ENCODE measurements at regions not wholly inside any gene's neighbourhood (a gene's known extent, or its start where the extent isn't known, plus 50 kb on each side); places are given as distances from the start of the nearest gene placed in this dataset.

DNA sequence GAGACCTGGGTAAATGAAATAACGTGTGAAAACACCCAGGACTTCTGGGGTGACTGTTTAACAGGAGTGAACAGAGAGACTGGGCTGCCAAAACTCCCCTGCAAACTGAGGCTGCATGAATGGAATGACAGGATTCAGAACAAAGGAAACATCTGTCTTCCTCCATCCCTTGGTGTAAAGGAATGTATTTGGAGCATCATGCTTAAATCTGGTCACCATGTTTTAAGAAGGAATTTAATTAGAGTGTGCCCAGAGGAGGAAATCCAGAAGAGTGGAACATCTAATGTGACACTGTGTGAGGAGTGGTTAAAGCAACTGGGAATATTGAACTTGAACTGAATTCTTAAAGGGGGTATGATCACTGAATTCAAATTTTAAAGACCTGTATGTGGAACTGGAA is 437.2 kb downstream of the LIG4 start:
- TF ChIP-seq, protein P1, sequence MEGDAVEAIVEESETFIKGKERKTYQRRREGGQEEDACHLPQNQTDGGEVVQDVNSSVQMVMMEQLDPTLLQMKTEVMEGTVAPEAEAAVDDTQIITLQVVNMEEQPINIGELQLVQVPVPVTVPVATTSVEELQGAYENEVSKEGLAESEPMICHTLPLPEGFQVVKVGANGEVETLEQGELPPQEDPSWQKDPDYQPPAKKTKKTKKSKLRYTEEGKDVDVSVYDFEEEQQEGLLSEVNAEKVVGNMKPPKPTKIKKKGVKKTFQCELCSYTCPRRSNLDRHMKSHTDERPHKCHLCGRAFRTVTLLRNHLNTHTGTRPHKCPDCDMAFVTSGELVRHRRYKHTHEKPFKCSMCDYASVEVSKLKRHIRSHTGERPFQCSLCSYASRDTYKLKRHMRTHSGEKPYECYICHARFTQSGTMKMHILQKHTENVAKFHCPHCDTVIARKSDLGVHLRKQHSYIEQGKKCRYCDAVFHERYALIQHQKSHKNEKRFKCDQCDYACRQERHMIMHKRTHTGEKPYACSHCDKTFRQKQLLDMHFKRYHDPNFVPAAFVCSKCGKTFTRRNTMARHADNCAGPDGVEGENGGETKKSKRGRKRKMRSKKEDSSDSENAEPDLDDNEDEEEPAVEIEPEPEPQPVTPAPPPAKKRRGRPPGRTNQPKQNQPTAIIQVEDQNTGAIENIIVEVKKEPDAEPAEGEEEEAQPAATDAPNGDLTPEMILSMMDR (IDR thresholded peaks at IDR 0.05; ENCODE audit: insufficient read depth, low read depth, low read length) = no peak
- TF ChIP-seq EZH2 (IDR thresholded peaks at IDR 0.05; ENCODE audit: insufficient read depth, low read length) = no peak

Data from astrocyte (in vitro differentiated cells and primary cell).